HEK293 (cell line): ENCODE measurements at regions not wholly inside any gene's neighbourhood (a gene's known extent, or its start where the extent isn't known, plus 50 kb on each side); places are given as distances from the start of the nearest gene placed in this dataset.

Experiments used
- CTCF ChIA-PET: fragments of 350-600 bp; formaldehyde crosslinking; extraction: SDS; loops from one replicate; lab custom pipeline; 2021; ENCODE audit warnings: antibody characterized with exemption; lab: Yijun Ruan, JAX
- POLR2A ChIA-PET: fragments of 300-600 bp; formaldehyde crosslinking; extraction: SDS; loops from one replicate; lab custom pipeline; 2020; ENCODE audit warnings: antibody characterized with exemption, inconsistent platforms; lab: Yijun Ruan, JAX
- H3K27ac ChIP-seq: fragments of 200-500 bp; sonication (Bioruptor generic); 2 replicates; pipeline ENCODE4 v1.5.1; 2014; ENCODE audit warnings: low read depth, low read length, control low read depth, inconsistent platforms; ENCODE audit errors: extremely low read depth
- H3K36me3 ChIP-seq, 2 experiments: fragments of 200-500 bp in 1 of 2; sonication (Bioruptor generic) in 1 of 2; 1 replicate in 1 of 2; 2 replicates in 1 of 2; pipeline ENCODE4 v1.5.1; 2014 to 2017; ENCODE audit warnings: inconsistent platforms in 2 of 2, low read length in 2 of 2; ENCODE audit not compliant: control insufficient read depth in 2 of 2, insufficient read depth in 1 of 2
- H3K4me1 ChIP-seq: fragments of 200-500 bp; sonication (Bioruptor generic); 2 replicates; pipeline ENCODE4 v1.5.1; 2014; ENCODE audit warnings: mild to moderate bottlenecking, low read length, inconsistent platforms; ENCODE audit not compliant: control insufficient read depth, insufficient read depth
- H3K4me3 ChIP-seq: 2 replicates; pipeline ENCODE4 v1.5.1; 2011; ENCODE audit warnings: low read depth, mild to moderate bottlenecking, control low read depth, low read length, moderate library complexity
- H3K9me3 ChIP-seq: fragments of 200-500 bp; sonication (Bioruptor generic); 2 replicates; pipeline ENCODE4 v1.5.1; 2014; ENCODE audit warnings: low read depth, low read length, inconsistent platforms; ENCODE audit not compliant: control insufficient read depth, insufficient read depth
- BCL11A ChIP-seq: fragments of 450-650 bp; formaldehyde crosslinking; IDR thresholded peaks from 2 replicates; pipeline ENCODE4 v1.5.1; 2016; ENCODE audit warnings: low read depth, missing biosample characterization, missing genetic modification characterization
- HIC1 ChIP-seq: fragments of 450-650 bp; formaldehyde crosslinking; IDR thresholded peaks from 2 replicates; pipeline ENCODE4 v1.5.1; 2016; ENCODE audit warnings: missing biosample characterization, missing genetic modification characterization
- KLF1 ChIP-seq: fragments of 450-650 bp; formaldehyde crosslinking; IDR thresholded peaks from 2 replicates; pipeline ENCODE4 v1.5.1; 2016; ENCODE audit warnings: missing biosample characterization, missing genetic modification characterization
- KLF9 ChIP-seq: fragments of 450-650 bp; formaldehyde crosslinking; IDR thresholded peaks from 2 replicates; pipeline ENCODE4 v1.5.1; 2016; ENCODE audit warnings: missing biosample characterization, missing genetic modification characterization, low read depth
- REST ChIP-seq: fragments of 450-650 bp; formaldehyde crosslinking; IDR thresholded peaks from 2 replicates; pipeline ENCODE4 v1.5.1; 2016; ENCODE audit warnings: missing biosample characterization, missing genetic modification characterization
- SALL2 ChIP-seq: fragments of 450-650 bp; formaldehyde crosslinking; IDR thresholded peaks from 2 replicates; pipeline ENCODE4 v1.5.0; 2017; ENCODE audit warnings: missing biosample characterization, mild to moderate bottlenecking, missing genetic modification characterization, borderline replicate concordance
- WT1 ChIP-seq: fragments of 450-650 bp; formaldehyde crosslinking; IDR thresholded peaks from 2 replicates; pipeline ENCODE4 v1.5.1; 2016; ENCODE audit warnings: missing biosample characterization, missing genetic modification characterization
- ZBTB21 ChIP-seq: fragments of 450-650 bp; formaldehyde crosslinking; IDR thresholded peaks from 2 replicates; pipeline ENCODE4 v1.5.1; 2017; ENCODE audit warnings: missing biosample characterization, missing genetic modification characterization
- ZBTB7A ChIP-seq: fragments of 450-650 bp; formaldehyde crosslinking; IDR thresholded peaks from 2 replicates; pipeline ENCODE4 v1.5.1; 2016; ENCODE audit warnings: low read depth, missing biosample characterization, missing genetic modification characterization
- ZFHX2 ChIP-seq: fragments of 450-650 bp; formaldehyde crosslinking; conservative IDR thresholded peaks from 2 replicates; pipeline ENCODE4 v1.5.1; 2016; ENCODE audit warnings: missing biosample characterization, missing genetic modification characterization
- ZFP3 ChIP-seq: fragments of 450-650 bp; formaldehyde crosslinking; IDR thresholded peaks from 2 replicates; pipeline ENCODE4 v1.5.1; 2016; ENCODE audit warnings: low read depth, missing biosample characterization, missing genetic modification characterization
- ZNF138 ChIP-seq: fragments of 450-650 bp; formaldehyde crosslinking; IDR thresholded peaks from 2 replicates; pipeline ENCODE4 v1.5.1; 2016; ENCODE audit warnings: missing biosample characterization, missing genetic modification characterization, borderline replicate concordance
- ZNF155 ChIP-seq: fragments of 450-650 bp; formaldehyde crosslinking; IDR thresholded peaks from 2 replicates; pipeline ENCODE4 v1.5.1; 2016; ENCODE audit warnings: missing biosample characterization, missing genetic modification characterization
- ZNF280C ChIP-seq: fragments of 450-650 bp; formaldehyde crosslinking; IDR thresholded peaks from 2 replicates; pipeline ENCODE4 v1.5.1; 2016; ENCODE audit warnings: missing biosample characterization, missing genetic modification characterization
- ZNF302 ChIP-seq: fragments of 450-650 bp; formaldehyde crosslinking; IDR thresholded peaks from 2 replicates; pipeline ENCODE4 v1.5.1; 2016; ENCODE audit warnings: missing biosample characterization, missing genetic modification characterization, low read depth
- ZNF391 ChIP-seq: fragments of 450-650 bp; formaldehyde crosslinking; IDR thresholded peaks from 2 replicates; pipeline ENCODE4 v1.5.1; 2016; ENCODE audit warnings: low read depth, missing biosample characterization, missing genetic modification characterization, borderline replicate concordance
- ZNF558 ChIP-seq: fragments of 450-650 bp; formaldehyde crosslinking; IDR thresholded peaks from 2 replicates; pipeline ENCODE4 v1.5.1; 2016; ENCODE audit warnings: missing biosample characterization, missing genetic modification characterization
- ZNF629 ChIP-seq: fragments of 450-650 bp; formaldehyde crosslinking; IDR thresholded peaks from 2 replicates; pipeline ENCODE4 v1.5.1; 2017; ENCODE audit warnings: missing biosample characterization, missing genetic modification characterization
- ZNF792 ChIP-seq: fragments of 450-650 bp; formaldehyde crosslinking; IDR thresholded peaks from 2 replicates; pipeline ENCODE4 v1.5.1; 2016; ENCODE audit warnings: missing biosample characterization, missing genetic modification characterization
- ZSCAN5A ChIP-seq: fragments of 450-650 bp; formaldehyde crosslinking; IDR thresholded peaks from 2 replicates; pipeline ENCODE4 v1.5.1; 2016; ENCODE audit warnings: missing biosample characterization, missing genetic modification characterization

- Histone ChIP-seq H3K36me3 (no peaks in the 10 kb centered on the region), H3K4me1 (no peaks in the 10 kb centered on the region)
- POLR2A ChIA-PET = no interaction called here
- TF ChIP-seq ZNF558 (tag by site-specific recombination) = no peak
- TF ChIP-seq REST = no peak
- TF ChIP-seq ZSCAN5A = no peak
- TF ChIP-seq ZNF792 (tag by site-specific recombination) = no peak
- TF ChIP-seq ZNF391 = no peak
- no peak for TF ChIP-seq KLF9 (tag by site-specific recombination)
- no peak for TF ChIP-seq ZNF138
- no peak for TF ChIP-seq ZFP3 (tag by site-specific recombination)
- no peak for TF ChIP-seq ZNF302 (tag by site-specific recombination)
- no peak for TF ChIP-seq ZFHX2 (tag by site-specific recombination)
- no peak for TF ChIP-seq ZNF629 (tag by site-specific recombination)
- no peak for TF ChIP-seq ZBTB21 (tag by site-specific recombination)
- TF ChIP-seq SALL2 = no peak
- TF ChIP-seq WT1 (tag by site-specific recombination) = no peak
- TF ChIP-seq KLF1 (tag by site-specific recombination) = no peak
- TF ChIP-seq HIC1 = no peak
- no peak for TF ChIP-seq BCL11A (tag by site-specific recombination)
- no peak for TF ChIP-seq ZNF280C (tag by site-specific recombination)
- no peak for TF ChIP-seq ZNF155 (tag by site-specific recombination)
- TF ChIP-seq ZBTB7A = no peak
- TF ChIP-seq, all 188 proteins: peak for 0
- Histone ChIP-seq H3K9me3 (no peaks in the 10 kb centered on the region), H3K4me3 (no peak overlapping the region), H3K27ac (no peak overlapping the region)
- CTCF ChIA-PET = no interaction called here
Measured at GRCh38 chr7:25503306-25503705, 275.0 kb upstream of the NPVF start.
